GM23338 (cell line): ENCODE measurements at regions not wholly inside any gene's neighbourhood (a gene's known extent, or its start where the extent isn't known, plus 50 kb on each side); places are given as distances from the start of the nearest gene placed in this dataset.

Experiments
- ATAC-seq: fragments of 200-7000 bp; cut with Tn5 transposase; 3 replicates; pipeline ENCODE4 v1.9.1; 2020
- DNase-seq: peaks from one replicate; pipeline ENCODE4 v3.0.0-alpha.2; 2015; ENCODE audit warnings: low spot score
- H2AFZ ChIP-seq: fragments of 200-600 bp; sonication (generic); 2 replicates; pipeline ENCODE4 v1.8.0; 2016; ENCODE audit warnings: antibody characterized with exemption, mild to moderate bottlenecking, moderate library complexity
- H3F3A ChIP-seq: fragments of 200-600 bp; sonication (generic); replicated peaks from 2 replicates; pipeline ENCODE4 v1.8.0; 2017; ENCODE audit warnings: antibody characterized with exemption, mixed run types, low read depth
- H3K27ac ChIP-seq: fragments of 200-600 bp; sonication (generic); 2 replicates; pipeline ENCODE4 v1.6.1; 2016; ENCODE audit warnings: low read depth
- H3K27me3 ChIP-seq: fragments of 200-600 bp; sonication (generic); 2 replicates; pipeline ENCODE4 v1.8.0; 2016; ENCODE audit warnings: mild to moderate bottlenecking, mixed run types, moderate library complexity; ENCODE audit not compliant: insufficient read depth
- H3K36me3 ChIP-seq: fragments of 200-600 bp; sonication (generic); 2 replicates; pipeline ENCODE4 v1.8.0; 2016; ENCODE audit warnings: mild to moderate bottlenecking; ENCODE audit not compliant: insufficient read depth
- H3K4me1 ChIP-seq: fragments of 200-600 bp; sonication (generic); 2 replicates; pipeline ENCODE4 v1.8.0; 2016; ENCODE audit warnings: mild to moderate bottlenecking, moderate library complexity; ENCODE audit not compliant: insufficient read depth
- H3K4me2 ChIP-seq: fragments of 200-600 bp; sonication (generic); 2 replicates; pipeline ENCODE4 v1.7.1; 2017; ENCODE audit warnings: mixed run types
- H3K4me3 ChIP-seq: fragments of 200-600 bp; sonication (generic); 2 replicates; pipeline ENCODE4 v1.6.1; 2016; ENCODE audit warnings: mixed run types
- H3K79me2 ChIP-seq: fragments of 200-600 bp; sonication (generic); replicated peaks from 2 replicates; pipeline ENCODE4 v1.8.0; 2017; ENCODE audit warnings: mild to moderate bottlenecking; ENCODE audit not compliant: insufficient read depth
- H3K9me2 ChIP-seq: fragments of 200-600 bp; sonication (generic); 2 replicates; pipeline ENCODE4 v1.8.0; 2017; ENCODE audit not compliant: insufficient read depth
- H4K20me1 ChIP-seq: fragments of 200-600 bp; sonication (generic); replicated peaks from 2 replicates; pipeline ENCODE4 v1.8.0; 2017; ENCODE audit warnings: mild to moderate bottlenecking; ENCODE audit not compliant: insufficient read depth
- H3K27ac Mint-ChIP-seq: 2 replicates; pipeline ENCODE4 v1.8.0; 2020; ENCODE audit warnings: inconsistent platforms, mild to moderate bottlenecking, moderate library complexity, mixed read lengths
- H3K27me3 Mint-ChIP-seq: 3 replicates; pipeline ENCODE4 v1.8.0; 2022; ENCODE audit warnings: low read depth, mild to moderate bottlenecking, moderate library complexity, mixed read lengths, inconsistent platforms; ENCODE audit not compliant: insufficient read depth, poor library complexity
- H3K36me3 Mint-ChIP-seq: 3 replicates; pipeline ENCODE4 v1.8.0; 2021; ENCODE audit warnings: low read depth, mild to moderate bottlenecking, inconsistent platforms, moderate library complexity, mixed read lengths
- H3K4me1 Mint-ChIP-seq: 3 replicates; pipeline ENCODE4 v1.8.0; 2020; ENCODE audit warnings: mild to moderate bottlenecking, inconsistent platforms, mixed read lengths
- H3K4me3 Mint-ChIP-seq: 3 replicates; pipeline ENCODE4 v1.8.0; 2021; ENCODE audit warnings: moderate library complexity, mild to moderate bottlenecking, inconsistent platforms, mixed read lengths
- H3K9me3 Mint-ChIP-seq: 3 replicates; pipeline ENCODE4 v1.8.0; 2020; ENCODE audit warnings: moderate library complexity, mild to moderate bottlenecking, inconsistent platforms, mixed read lengths
- CREB1 ChIP-seq: fragments of 250-450 bp; sonication (Bioruptor Pico); IDR thresholded peaks from 2 replicates; pipeline ENCODE4 v1.5.0; 2020; ENCODE audit warnings: low read depth, mild to moderate bottlenecking, moderate library complexity
- EZH2 ChIP-seq: fragments of 200-600 bp; sonication (generic); IDR thresholded peaks from one replicate; pipeline ENCODE4 v1.8.0; 2017; ENCODE audit warnings: antibody characterized with exemption, mild to moderate bottlenecking, low read depth; ENCODE audit not compliant: unreplicated experiment
- JUNB ChIP-seq: IDR thresholded peaks from one replicate; pipeline ENCODE4 v1.6.1; 2016; ENCODE audit warnings: antibody characterized with exemption; ENCODE audit not compliant: unreplicated experiment
- NANOG ChIP-seq: IDR thresholded peaks from 2 replicates; pipeline ENCODE4 v1.6.1; 2016; ENCODE audit warnings: antibody characterized with exemption, borderline replicate concordance
- POLR2AphosphoS5 ChIP-seq: IDR thresholded peaks from 2 replicates; pipeline ENCODE4 v1.6.1; 2016; ENCODE audit warnings: antibody characterized with exemption, low read depth
- STAT1 ChIP-seq: IDR thresholded peaks from one replicate; pipeline ENCODE4 v1.6.1; 2016; ENCODE audit warnings: antibody characterized with exemption; ENCODE audit not compliant: unreplicated experiment
- ZNF114 ChIP-seq: fragments of 250-450 bp; sonication (Bioruptor Pico); IDR thresholded peaks from 2 replicates; pipeline ENCODE4 v1.5.0; 2020; ENCODE audit warnings: mild to moderate bottlenecking, moderate library complexity
- ZNF331 ChIP-seq: fragments of 250-450 bp; sonication (Bioruptor Pico); IDR thresholded peaks from 2 replicates; pipeline ENCODE4 v1.5.0; 2020; ENCODE audit warnings: low read depth, mild to moderate bottlenecking, moderate library complexity
- TF ChIP-seq, protein P1 (sequence below), 2 experiments: fragments of 200-600 bp in 1 of 2; sonication (generic) in 1 of 2; conservative IDR thresholded peaks; 2 replicates each; pipeline versions ENCODE4 v1.5.1 to v1.6.1; 2016 to 2017; ENCODE audit warnings: antibody characterized with exemption in 2 of 2, low read depth in 2 of 2, mild to moderate bottlenecking in 2 of 2, moderate library complexity in 1 of 2
- TF ChIP-seq, protein P2 (sequence below): IDR thresholded peaks from 2 replicates; pipeline ENCODE4 v1.6.1; 2016; ENCODE audit warnings: antibody characterized with exemption
- TF ChIP-seq, protein P3 (sequence below): IDR thresholded peaks from one replicate; pipeline ENCODE4 v1.6.1; 2018; ENCODE audit warnings: antibody characterized with exemption; ENCODE audit not compliant: unreplicated experiment
- TF ChIP-seq, protein P4 (sequence below): fragments of 250-450 bp; sonication (Bioruptor Pico); IDR thresholded peaks from 2 replicates; pipeline ENCODE4 v1.5.0; 2020; ENCODE audit warnings: mild to moderate bottlenecking, moderate library complexity

DNA sequence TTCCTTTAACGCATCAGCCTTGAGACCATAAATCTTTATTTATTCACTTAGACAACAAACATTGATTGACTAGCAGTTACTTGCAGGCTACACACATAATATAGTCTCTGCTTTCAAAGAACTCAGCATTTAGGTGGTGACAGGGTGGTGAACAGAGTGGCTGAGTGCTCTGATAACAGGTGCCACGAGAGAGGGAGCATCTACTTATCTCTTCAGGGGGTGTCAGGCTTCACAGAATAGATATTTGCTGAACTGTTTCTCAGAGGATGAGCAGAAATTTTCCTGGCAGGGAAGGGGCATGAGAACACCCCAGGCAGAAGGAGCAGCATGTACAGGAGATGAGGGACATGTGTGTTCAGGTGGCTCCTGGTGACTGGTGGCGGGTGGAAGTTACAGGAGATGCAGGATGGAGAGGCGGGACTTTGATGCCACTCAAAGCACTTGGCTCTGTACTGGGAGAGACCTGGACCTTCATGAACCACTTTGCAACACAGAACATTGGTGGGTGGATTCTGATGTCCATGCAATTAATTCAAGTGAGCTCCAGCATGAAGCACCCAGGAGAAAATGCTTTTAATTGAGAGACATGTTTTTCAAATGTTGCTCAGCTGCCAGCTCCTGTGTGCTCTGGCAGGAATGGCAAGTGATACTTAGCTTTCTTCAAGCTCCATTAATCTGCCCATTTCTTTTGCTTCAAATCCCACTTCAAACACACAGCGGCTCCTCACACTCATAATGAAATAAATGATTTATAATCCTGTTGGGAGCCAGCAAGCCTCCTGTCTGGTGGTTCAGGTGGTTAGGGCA, 248.9 kb downstream of the MYCN start:
- Histone ChIP-seq H4K20me1 (no peaks in the 10 kb centered on the region), H3K4me1 (peaks cover 5% of the 10 kb centered on the region), H3F3A (no peaks in the 10 kb centered on the region), H3K4me3 (no peak overlapping the region), H3K9me2 (no peaks in the 10 kb centered on the region), H3K4me2 (no peak overlapping the region), H3K36me3 (0 out of 2 replicates have a peak, but pooled peaks cover 3% of the 10 kb centered on the region), H3K79me2 (no peaks in the 10 kb centered on the region), H3K27me3 (no peaks in the 10 kb centered on the region), H3K27ac (no peak overlapping the region), H2AFZ (no peak overlapping the region)
- Mint-ChIP-seq H3K4me1 (peaks cover 22% of the 10 kb centered on the region), H3K36me3 (no peaks in the 10 kb centered on the region), H3K27me3 (peaks cover 1% of the 10 kb centered on the region), H3K27ac (no peak overlapping the region), H3K4me3 (no peak overlapping the region), H3K9me3 (no peaks in the 10 kb centered on the region; the same call in 2 of the 3 replicates)
- no peak for ATAC-seq
- TF ChIP-seq ZNF114 (CRISPR knock-in tag) (no peak), JUNB (no peak), ZNF331 (CRISPR knock-in tag) (no peak), EZH2 (no peak), CREB1 (CRISPR knock-in tag) (no peak), NANOG (no peak), STAT1 (no peak), POLR2AphosphoS5 (no peak)
- TF ChIP-seq, protein P1, sequence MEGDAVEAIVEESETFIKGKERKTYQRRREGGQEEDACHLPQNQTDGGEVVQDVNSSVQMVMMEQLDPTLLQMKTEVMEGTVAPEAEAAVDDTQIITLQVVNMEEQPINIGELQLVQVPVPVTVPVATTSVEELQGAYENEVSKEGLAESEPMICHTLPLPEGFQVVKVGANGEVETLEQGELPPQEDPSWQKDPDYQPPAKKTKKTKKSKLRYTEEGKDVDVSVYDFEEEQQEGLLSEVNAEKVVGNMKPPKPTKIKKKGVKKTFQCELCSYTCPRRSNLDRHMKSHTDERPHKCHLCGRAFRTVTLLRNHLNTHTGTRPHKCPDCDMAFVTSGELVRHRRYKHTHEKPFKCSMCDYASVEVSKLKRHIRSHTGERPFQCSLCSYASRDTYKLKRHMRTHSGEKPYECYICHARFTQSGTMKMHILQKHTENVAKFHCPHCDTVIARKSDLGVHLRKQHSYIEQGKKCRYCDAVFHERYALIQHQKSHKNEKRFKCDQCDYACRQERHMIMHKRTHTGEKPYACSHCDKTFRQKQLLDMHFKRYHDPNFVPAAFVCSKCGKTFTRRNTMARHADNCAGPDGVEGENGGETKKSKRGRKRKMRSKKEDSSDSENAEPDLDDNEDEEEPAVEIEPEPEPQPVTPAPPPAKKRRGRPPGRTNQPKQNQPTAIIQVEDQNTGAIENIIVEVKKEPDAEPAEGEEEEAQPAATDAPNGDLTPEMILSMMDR (conservative IDR thresholded peaks at IDR 0.05; ENCODE audit: low read depth in 2 of 2): no peak
- TF ChIP-seq, protein P2, sequence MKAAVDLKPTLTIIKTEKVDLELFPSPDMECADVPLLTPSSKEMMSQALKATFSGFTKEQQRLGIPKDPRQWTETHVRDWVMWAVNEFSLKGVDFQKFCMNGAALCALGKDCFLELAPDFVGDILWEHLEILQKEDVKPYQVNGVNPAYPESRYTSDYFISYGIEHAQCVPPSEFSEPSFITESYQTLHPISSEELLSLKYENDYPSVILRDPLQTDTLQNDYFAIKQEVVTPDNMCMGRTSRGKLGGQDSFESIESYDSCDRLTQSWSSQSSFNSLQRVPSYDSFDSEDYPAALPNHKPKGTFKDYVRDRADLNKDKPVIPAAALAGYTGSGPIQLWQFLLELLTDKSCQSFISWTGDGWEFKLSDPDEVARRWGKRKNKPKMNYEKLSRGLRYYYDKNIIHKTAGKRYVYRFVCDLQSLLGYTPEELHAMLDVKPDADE: no peak
- TF ChIP-seq, protein P3, sequence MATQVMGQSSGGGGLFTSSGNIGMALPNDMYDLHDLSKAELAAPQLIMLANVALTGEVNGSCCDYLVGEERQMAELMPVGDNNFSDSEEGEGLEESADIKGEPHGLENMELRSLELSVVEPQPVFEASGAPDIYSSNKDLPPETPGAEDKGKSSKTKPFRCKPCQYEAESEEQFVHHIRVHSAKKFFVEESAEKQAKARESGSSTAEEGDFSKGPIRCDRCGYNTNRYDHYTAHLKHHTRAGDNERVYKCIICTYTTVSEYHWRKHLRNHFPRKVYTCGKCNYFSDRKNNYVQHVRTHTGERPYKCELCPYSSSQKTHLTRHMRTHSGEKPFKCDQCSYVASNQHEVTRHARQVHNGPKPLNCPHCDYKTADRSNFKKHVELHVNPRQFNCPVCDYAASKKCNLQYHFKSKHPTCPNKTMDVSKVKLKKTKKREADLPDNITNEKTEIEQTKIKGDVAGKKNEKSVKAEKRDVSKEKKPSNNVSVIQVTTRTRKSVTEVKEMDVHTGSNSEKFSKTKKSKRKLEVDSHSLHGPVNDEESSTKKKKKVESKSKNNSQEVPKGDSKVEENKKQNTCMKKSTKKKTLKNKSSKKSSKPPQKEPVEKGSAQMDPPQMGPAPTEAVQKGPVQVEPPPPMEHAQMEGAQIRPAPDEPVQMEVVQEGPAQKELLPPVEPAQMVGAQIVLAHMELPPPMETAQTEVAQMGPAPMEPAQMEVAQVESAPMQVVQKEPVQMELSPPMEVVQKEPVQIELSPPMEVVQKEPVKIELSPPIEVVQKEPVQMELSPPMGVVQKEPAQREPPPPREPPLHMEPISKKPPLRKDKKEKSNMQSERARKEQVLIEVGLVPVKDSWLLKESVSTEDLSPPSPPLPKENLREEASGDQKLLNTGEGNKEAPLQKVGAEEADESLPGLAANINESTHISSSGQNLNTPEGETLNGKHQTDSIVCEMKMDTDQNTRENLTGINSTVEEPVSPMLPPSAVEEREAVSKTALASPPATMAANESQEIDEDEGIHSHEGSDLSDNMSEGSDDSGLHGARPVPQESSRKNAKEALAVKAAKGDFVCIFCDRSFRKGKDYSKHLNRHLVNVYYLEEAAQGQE: no peak
- TF ChIP-seq, protein P4, sequence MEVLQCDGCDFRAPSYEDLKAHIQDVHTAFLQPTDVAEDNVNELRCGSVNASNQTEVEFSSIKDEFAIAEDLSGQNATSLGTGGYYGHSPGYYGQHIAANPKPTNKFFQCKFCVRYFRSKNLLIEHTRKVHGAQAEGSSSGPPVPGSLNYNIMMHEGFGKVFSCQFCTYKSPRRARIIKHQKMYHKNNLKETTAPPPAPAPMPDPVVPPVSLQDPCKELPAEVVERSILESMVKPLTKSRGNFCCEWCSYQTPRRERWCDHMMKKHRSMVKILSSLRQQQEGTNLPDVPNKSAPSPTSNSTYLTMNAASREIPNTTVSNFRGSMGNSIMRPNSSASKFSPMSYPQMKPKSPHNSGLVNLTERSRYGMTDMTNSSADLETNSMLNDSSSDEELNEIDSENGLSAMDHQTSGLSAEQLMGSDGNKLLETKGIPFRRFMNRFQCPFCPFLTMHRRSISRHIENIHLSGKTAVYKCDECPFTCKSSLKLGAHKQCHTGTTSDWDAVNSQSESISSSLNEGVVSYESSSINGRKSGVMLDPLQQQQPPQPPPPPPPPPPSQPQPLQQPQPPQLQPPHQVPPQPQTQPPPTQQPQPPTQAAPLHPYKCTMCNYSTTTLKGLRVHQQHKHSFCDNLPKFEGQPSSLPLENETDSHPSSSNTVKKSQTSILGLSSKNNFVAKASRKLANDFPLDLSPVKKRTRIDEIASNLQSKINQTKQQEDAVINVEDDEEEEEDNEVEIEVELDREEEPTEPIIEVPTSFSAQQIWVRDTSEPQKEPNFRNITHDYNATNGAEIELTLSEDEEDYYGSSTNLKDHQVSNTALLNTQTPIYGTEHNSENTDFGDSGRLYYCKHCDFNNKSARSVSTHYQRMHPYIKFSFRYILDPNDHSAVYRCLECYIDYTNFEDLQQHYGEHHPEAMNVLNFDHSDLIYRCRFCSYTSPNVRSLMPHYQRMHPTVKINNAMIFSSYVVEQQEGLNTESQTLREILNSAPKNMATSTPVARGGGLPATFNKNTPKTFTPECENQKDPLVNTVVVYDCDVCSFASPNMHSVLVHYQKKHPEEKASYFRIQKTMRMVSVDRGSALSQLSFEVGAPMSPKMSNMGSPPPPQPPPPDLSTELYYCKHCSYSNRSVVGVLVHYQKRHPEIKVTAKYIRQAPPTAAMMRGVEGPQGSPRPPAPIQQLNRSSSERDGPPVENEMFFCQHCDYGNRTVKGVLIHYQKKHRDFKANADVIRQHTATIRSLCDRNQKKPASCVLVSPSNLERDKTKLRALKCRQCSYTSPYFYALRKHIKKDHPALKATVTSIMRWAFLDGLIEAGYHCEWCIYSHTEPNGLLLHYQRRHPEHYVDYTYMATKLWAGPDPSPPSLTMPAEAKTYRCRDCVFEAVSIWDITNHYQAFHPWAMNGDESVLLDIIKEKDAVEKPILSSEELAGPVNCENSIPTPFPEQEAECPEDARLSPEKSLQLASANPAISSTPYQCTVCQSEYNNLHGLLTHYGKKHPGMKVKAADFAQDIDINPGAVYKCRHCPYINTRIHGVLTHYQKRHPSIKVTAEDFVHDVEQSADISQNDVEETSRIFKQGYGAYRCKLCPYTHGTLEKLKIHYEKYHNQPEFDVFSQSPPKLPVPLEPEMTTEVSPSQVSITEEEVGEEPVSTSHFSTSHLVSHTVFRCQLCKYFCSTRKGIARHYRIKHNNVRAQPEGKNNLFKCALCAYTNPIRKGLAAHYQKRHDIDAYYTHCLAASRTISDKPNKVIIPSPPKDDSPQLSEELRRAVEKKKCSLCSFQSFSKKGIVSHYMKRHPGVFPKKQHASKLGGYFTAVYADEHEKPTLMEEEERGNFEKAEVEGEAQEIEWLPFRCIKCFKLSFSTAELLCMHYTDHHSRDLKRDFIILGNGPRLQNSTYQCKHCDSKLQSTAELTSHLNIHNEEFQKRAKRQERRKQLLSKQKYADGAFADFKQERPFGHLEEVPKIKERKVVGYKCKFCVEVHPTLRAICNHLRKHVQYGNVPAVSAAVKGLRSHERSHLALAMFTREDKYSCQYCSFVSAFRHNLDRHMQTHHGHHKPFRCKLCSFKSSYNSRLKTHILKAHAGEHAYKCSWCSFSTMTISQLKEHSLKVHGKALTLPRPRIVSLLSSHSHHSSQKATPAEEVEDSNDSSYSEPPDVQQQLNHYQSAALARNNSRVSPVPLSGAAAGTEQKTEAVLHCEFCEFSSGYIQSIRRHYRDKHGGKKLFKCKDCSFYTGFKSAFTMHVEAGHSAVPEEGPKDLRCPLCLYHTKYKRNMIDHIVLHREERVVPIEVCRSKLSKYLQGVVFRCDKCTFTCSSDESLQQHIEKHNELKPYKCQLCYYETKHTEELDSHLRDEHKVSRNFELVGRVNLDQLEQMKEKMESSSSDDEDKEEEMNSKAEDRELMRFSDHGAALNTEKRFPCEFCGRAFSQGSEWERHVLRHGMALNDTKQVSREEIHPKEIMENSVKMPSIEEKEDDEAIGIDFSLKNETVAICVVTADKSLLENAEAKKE (CRISPR knock-in tag): no peak
- no peak for DNase-seq
